ENCODE measurements at regions not wholly inside any gene's neighbourhood (a gene's known extent, or its start where the extent isn't known, plus 50 kb on each side); places are given as distances from the start of the nearest gene placed in this dataset.

DNA sequence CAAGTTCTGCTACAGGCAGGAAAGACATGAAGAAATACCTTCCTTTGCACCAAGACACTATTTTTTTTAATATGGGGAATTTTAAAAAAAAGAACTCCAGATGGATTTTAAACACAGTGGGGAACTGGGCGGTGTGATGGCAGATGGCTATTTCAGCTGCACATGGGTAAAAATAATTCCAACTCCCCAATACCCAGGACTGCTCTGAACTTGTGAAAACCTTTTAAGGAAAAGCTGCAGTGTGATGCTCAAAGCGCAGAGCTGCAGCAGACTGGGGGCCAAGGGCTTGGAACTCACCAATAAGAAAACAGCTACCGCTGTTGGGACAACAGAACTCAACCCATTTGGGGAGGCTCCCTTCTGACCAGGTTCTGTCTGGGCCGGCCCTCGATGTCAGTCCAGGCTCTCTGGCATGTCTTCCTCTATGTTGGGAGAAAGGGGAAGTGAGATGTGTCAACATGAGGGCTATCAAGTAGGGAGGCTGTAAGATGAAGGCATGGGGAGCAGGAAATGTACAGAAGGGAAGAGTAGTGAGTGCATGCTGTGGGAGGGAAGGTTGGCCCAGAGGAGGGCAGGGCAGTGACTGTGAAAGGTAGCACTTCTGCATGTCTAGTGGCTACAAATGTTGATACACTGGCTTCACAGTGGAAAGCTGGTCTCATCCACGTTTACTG lies 64.0 kb upstream of the SLC14A2 start:
- Histone ChIP-seq H3K9me3 (ENCODE audit: low read length) (no peaks in the 10 kb centered on the region), H2AFZ (ENCODE audit: low read length) (no peak overlapping the region), H3K36me3 (ENCODE audit: insufficient read depth, low read length) (no peaks in the 10 kb centered on the region), H3K9me2 (ENCODE audit: insufficient read depth, low read length) (no peaks in the 10 kb centered on the region), H4K20me1 (ENCODE audit: insufficient read depth, low read length) (no peaks in the 10 kb centered on the region), H3K27ac (ENCODE audit: low read depth, low read length, poor library complexity, severe bottlenecking) (no peak overlapping the region), H3K4me3 (ENCODE audit: low read depth, low read length, poor library complexity, severe bottlenecking) (no peak overlapping the region), H3K4me1 (ENCODE audit: insufficient read depth, low read length, poor library complexity, severe bottlenecking) (no peaks in the 10 kb centered on the region), H3K79me2 (ENCODE audit: insufficient read depth, low read depth, low read length) (no peaks in the 10 kb centered on the region), H3K4me2 (ENCODE audit: low read length) (no peak overlapping the region)
- TF ChIP-seq, protein P1, sequence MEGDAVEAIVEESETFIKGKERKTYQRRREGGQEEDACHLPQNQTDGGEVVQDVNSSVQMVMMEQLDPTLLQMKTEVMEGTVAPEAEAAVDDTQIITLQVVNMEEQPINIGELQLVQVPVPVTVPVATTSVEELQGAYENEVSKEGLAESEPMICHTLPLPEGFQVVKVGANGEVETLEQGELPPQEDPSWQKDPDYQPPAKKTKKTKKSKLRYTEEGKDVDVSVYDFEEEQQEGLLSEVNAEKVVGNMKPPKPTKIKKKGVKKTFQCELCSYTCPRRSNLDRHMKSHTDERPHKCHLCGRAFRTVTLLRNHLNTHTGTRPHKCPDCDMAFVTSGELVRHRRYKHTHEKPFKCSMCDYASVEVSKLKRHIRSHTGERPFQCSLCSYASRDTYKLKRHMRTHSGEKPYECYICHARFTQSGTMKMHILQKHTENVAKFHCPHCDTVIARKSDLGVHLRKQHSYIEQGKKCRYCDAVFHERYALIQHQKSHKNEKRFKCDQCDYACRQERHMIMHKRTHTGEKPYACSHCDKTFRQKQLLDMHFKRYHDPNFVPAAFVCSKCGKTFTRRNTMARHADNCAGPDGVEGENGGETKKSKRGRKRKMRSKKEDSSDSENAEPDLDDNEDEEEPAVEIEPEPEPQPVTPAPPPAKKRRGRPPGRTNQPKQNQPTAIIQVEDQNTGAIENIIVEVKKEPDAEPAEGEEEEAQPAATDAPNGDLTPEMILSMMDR (conservative IDR thresholded peaks at IDR 0.05; ENCODE audit: low read length): no peak
- no peak for TF ChIP-seq EZH2phosphoT487 (IDR thresholded peaks at IDR 0.05; ENCODE audit: borderline replicate concordance, low read depth, low read length)
- ChIA-PET CTCF (ENCODE audit: unreplicated experiment) (no interaction called here), POLR2A (no interaction called here)
- no peak for DNase-seq (ENCODE audit: low spot score)
- intact Hi-C loops (cut with micrococcal nuclease; ENCODE audit: unreplicated experiment): no loop called here
- no TSS peak for BruUV-seq (replicated peaks)

DNA sequence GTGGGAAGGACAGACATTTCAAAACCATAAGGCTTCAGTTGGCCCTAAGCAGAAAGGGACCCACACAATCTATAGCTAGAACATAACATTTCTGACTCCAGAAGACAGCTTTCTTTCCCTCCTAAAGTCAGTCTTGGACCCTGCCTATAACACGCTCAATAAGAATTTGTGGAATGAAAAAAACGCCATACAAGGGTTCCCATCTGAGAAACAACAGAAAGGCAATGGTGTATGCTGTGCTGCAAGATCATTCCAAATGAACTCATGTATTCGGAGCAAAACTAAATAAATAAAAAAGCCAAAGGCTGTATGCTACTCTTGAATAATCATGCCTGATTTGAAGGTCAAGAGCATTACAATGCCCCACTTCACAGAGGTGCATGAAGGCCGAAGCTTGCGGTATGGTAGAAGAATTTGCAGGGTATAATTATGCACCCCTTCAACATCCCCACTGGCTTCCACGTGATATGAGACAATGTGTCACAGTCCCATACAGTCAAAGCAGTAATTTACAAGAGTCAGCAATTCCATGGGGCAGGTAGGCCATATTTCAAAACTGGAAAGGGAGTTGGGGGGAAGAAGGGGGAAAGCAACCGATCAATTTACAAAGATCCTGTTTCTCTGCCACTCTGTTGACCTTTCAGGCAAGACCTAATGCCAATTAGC lies 61.4 kb upstream of the SLC14A2 start:
- H3K4me3 ChIP-seq (ENCODE audit: low read depth, low read length, poor library complexity, severe bottlenecking): no peak overlapping the region
- no peak overlapping the region for H2AFZ ChIP-seq (ENCODE audit: low read length)
- CTCF ChIA-PET (ENCODE audit: unreplicated experiment): no interaction called here
- H3K9me2 ChIP-seq (ENCODE audit: insufficient read depth, low read length): no peaks in the 10 kb centered on the region
- no peak for DNase-seq (ENCODE audit: low spot score)
- POLR2A ChIA-PET: no interaction called here
- intact Hi-C loops (cut with micrococcal nuclease; ENCODE audit: unreplicated experiment): no loop called here
- H3K36me3 ChIP-seq (ENCODE audit: insufficient read depth, low read length): no peaks in the 10 kb centered on the region
- TF ChIP-seq, protein P1 (conservative IDR thresholded peaks at IDR 0.05; ENCODE audit: low read length): no peak
- TF ChIP-seq EZH2phosphoT487 (IDR thresholded peaks at IDR 0.05; ENCODE audit: borderline replicate concordance, low read depth, low read length): no peak
- H3K9me3 ChIP-seq (ENCODE audit: low read length): no peaks in the 10 kb centered on the region
- H3K4me2 ChIP-seq (ENCODE audit: low read length): no peak overlapping the region
- no peaks in the 10 kb centered on the region for H3K79me2 ChIP-seq (ENCODE audit: insufficient read depth, low read depth, low read length)
- H3K4me1 ChIP-seq (ENCODE audit: insufficient read depth, low read length, poor library complexity, severe bottlenecking): no peaks in the 10 kb centered on the region
- H3K27ac ChIP-seq (ENCODE audit: low read depth, low read length, poor library complexity, severe bottlenecking): no peak overlapping the region
- H4K20me1 ChIP-seq (ENCODE audit: insufficient read depth, low read length): no peaks in the 10 kb centered on the region
- BruUV-seq (replicated peaks): no TSS peak

GRCh38 chr18:45554389-45554737 lies 60.9 kb upstream of the SLC14A2 start:
- Histone ChIP-seq H2AFZ (ENCODE audit: low read length) (no peak overlapping the region), H3K36me3 (ENCODE audit: insufficient read depth, low read length) (no peaks in the 10 kb centered on the region), H3K9me2 (ENCODE audit: insufficient read depth, low read length) (no peaks in the 10 kb centered on the region), H3K9me3 (ENCODE audit: low read length) (no peaks in the 10 kb centered on the region), H3K4me3 (ENCODE audit: low read depth, low read length, poor library complexity, severe bottlenecking) (no peak overlapping the region), H4K20me1 (ENCODE audit: insufficient read depth, low read length) (no peaks in the 10 kb centered on the region), H3K4me1 (ENCODE audit: insufficient read depth, low read length, poor library complexity, severe bottlenecking) (no peaks in the 10 kb centered on the region), H3K4me2 (ENCODE audit: low read length) (no peak overlapping the region), H3K27ac (ENCODE audit: low read depth, low read length, poor library complexity, severe bottlenecking) (no peak overlapping the region), H3K79me2 (ENCODE audit: insufficient read depth, low read depth, low read length) (no peaks in the 10 kb centered on the region)
- no peak for TF ChIP-seq EZH2phosphoT487 (IDR thresholded peaks at IDR 0.05; ENCODE audit: borderline replicate concordance, low read depth, low read length)
- TF ChIP-seq, protein P1 (conservative IDR thresholded peaks at IDR 0.05; ENCODE audit: low read length): no peak
- BruUV-seq (replicated peaks): no TSS peak
- ChIA-PET CTCF (ENCODE audit: unreplicated experiment) (no interaction called here), POLR2A (no interaction called here)
- DNase-seq (ENCODE audit: low spot score): no peak
- intact Hi-C loops (cut with micrococcal nuclease; ENCODE audit: unreplicated experiment): no loop called here
